Endothelial cell of umbilical vein (primary cell): ENCODE measurements at regions not wholly inside any gene's neighbourhood (a gene's known extent, or its start where the extent isn't known, plus 50 kb on each side); places are given as distances from the start of the nearest gene placed in this dataset.

ENCODE experiments used
- BruUV-seq: library from RNA; stranded (reverse); fragments of 400-500 nt; replicated peaks from 2 replicates; lab custom pipeline; 2021; lab: Mats Ljungman, UMichigan
- CTCF ChIA-PET: fragments of 300-600, 350-600 bp; sonication (Branson Sonifier 250); formaldehyde crosslinking; loops from one replicate; lab custom pipeline; 2021; ENCODE audit warnings: antibody characterized with exemption, inconsistent platforms; lab: Charles Lee
- POLR2A ChIA-PET: fragments of 300-600, 350-600 bp; sonication (Branson Sonifier 250); formaldehyde crosslinking; loops from one replicate; lab custom pipeline; 2021; ENCODE audit warnings: antibody characterized with exemption, inconsistent platforms; lab: Charles Lee
- DNase-seq: peaks from one replicate; pipeline ENCODE4 v3.0.0-alpha.2; 2011; ENCODE audit warnings: low read depth, low spot score
- FAIRE-seq: peaks from 2 replicates; lab custom pipeline; 2011; peaks lifted over from hg19 to GRCh38; lab: Jason Lieb, UNC
- H2AFZ ChIP-seq: 2 replicates; pipeline ENCODE4 v1.6.0; 2012; ENCODE audit warnings: low read depth, low read length, control low read depth, inconsistent platforms
- H3K27ac ChIP-seq: 2 replicates; pipeline ENCODE4 v1.5.1; 2011; ENCODE audit warnings: low read depth, mild to moderate bottlenecking, control low read depth, low read length, moderate library complexity; ENCODE audit not compliant: insufficient read depth
- H3K27me3 ChIP-seq, 2 experiments: 2 replicates each; pipeline versions ENCODE4 v1.6.0 to v1.6.1; 2011; ENCODE audit warnings: low read length in 2 of 2, mixed read lengths in 1 of 2; ENCODE audit not compliant: control insufficient read depth in 2 of 2, insufficient read depth in 2 of 2
- H3K36me3 ChIP-seq, 2 experiments: 2 replicates in 1 of 2; 3 replicates in 1 of 2; pipeline ENCODE4 v1.5.1; 2011; ENCODE audit warnings: low read length in 2 of 2, mild to moderate bottlenecking in 1 of 2, moderate library complexity in 1 of 2; ENCODE audit not compliant: control insufficient read depth in 2 of 2, insufficient read depth in 2 of 2; ENCODE audit errors: extremely low read depth in 1 of 2
- H3K4me1 ChIP-seq: 3 replicates; pipeline ENCODE4 v1.5.1; 2011; ENCODE audit warnings: mild to moderate bottlenecking, low read length; ENCODE audit not compliant: control insufficient read depth, insufficient read depth; ENCODE audit errors: extremely low read depth
- H3K4me2 ChIP-seq: 2 replicates; pipeline ENCODE4 v1.6.1; 2011; ENCODE audit warnings: low read length, control low read depth, mixed read lengths; ENCODE audit not compliant: insufficient read depth
- H3K4me3 ChIP-seq, 3 experiments: fragments of 200-600 bp in 1 of 3; sonication (generic), shearing (Covaris generic) in 1 of 3; replicated peaks in 1 of 3; 2 replicates each; pipeline ENCODE4 v1.5.1; 2011 to 2016; ENCODE audit warnings: control low read depth in 3 of 3, low read length in 3 of 3, mild to moderate bottlenecking in 2 of 3, inconsistent platforms in 1 of 3, low read depth in 1 of 3, moderate library complexity in 1 of 3; ENCODE audit not compliant: insufficient read depth in 1 of 3
- H3K79me2 ChIP-seq: 2 replicates; pipeline ENCODE4 v1.6.0; 2012; ENCODE audit warnings: low read length, inconsistent platforms; ENCODE audit not compliant: control insufficient read depth, insufficient read depth
- H3K9ac ChIP-seq: replicated peaks from 2 replicates; pipeline ENCODE3; 2011; ENCODE audit warnings: low read length, control low read depth; ENCODE audit not compliant: insufficient read depth; ENCODE audit errors: extremely low read depth
- H3K9me1 ChIP-seq: replicated peaks from 3 replicates; pipeline ENCODE4 v1.6.0; 2011; ENCODE audit warnings: mild to moderate bottlenecking, low read length; ENCODE audit not compliant: control insufficient read depth, insufficient read depth; ENCODE audit errors: extremely low read depth
- H3K9me3 ChIP-seq: replicated peaks from 2 replicates; pipeline ENCODE4 v1.5.1; 2012; ENCODE audit warnings: low read length, inconsistent platforms; ENCODE audit not compliant: control insufficient read depth, insufficient read depth
- H4K20me1 ChIP-seq: replicated peaks from 2 replicates; pipeline ENCODE3; 2011; ENCODE audit warnings: mild to moderate bottlenecking, low read length; ENCODE audit not compliant: control insufficient read depth, insufficient read depth; ENCODE audit errors: extremely low read depth
- CTCF ChIP-seq, 2 donors: IDR thresholded peaks; 1 replicate in 1 of 2; 2 replicates in 1 of 2; pipeline ENCODE4 v1.5.1; 2011; ENCODE audit warnings: low read length in 2 of 2, mild to moderate bottlenecking in 2 of 2, moderate library complexity in 2 of 2, control low read depth in 1 of 2, inconsistent platforms in 1 of 2, low read depth in 1 of 2; ENCODE audit not compliant: insufficient read depth in 1 of 2; ENCODE audit errors: extremely low read depth in 1 of 2
- EZH2 ChIP-seq: IDR thresholded peaks from 2 replicates; pipeline ENCODE4 v1.6.1; 2012; ENCODE audit warnings: borderline replicate concordance, low read depth, mild to moderate bottlenecking, moderate library complexity, low read length, inconsistent platforms; ENCODE audit not compliant: severe bottlenecking
- FOS ChIP-seq: IDR thresholded peaks from 2 replicates; pipeline ENCODE4 v1.6.1; 2011; ENCODE audit warnings: mild to moderate bottlenecking, low read length, moderate library complexity, borderline replicate concordance; ENCODE audit not compliant: insufficient read depth
- GATA2 ChIP-seq: IDR thresholded peaks from 2 replicates; pipeline ENCODE4 v1.7.0; 2011; ENCODE audit warnings: low read depth, mild to moderate bottlenecking, moderate library complexity, mixed read lengths, low read length; ENCODE audit not compliant: insufficient read length, insufficient read depth
- JUN ChIP-seq: IDR thresholded peaks from 2 replicates; pipeline ENCODE4 v1.6.1; 2011; ENCODE audit warnings: borderline replicate concordance, low read depth; ENCODE audit not compliant: insufficient read length, insufficient read depth
- MAX ChIP-seq: IDR thresholded peaks from 2 replicates; pipeline ENCODE4 v1.6.1; 2011; ENCODE audit not compliant: insufficient read depth, insufficient read length
- MYC ChIP-seq: IDR thresholded peaks from one replicate; pipeline ENCODE4 v1.6.1; 2011; ENCODE audit warnings: mild to moderate bottlenecking, low read depth, low read length
- POLR2A ChIP-seq: IDR thresholded peaks from 2 replicates; pipeline ENCODE4 v1.6.1; 2012; ENCODE audit warnings: low read depth, mild to moderate bottlenecking, control low read depth, low read length
- POLR2AphosphoS5 ChIP-seq: IDR thresholded peaks from 2 replicates; pipeline ENCODE4 v1.6.1; 2012; ENCODE audit warnings: low read depth, mild to moderate bottlenecking, control low read depth, low read length, moderate library complexity; ENCODE audit not compliant: insufficient read depth
- dilution Hi-C: fragments of 300-500 bp; cut with MboI; formaldehyde crosslinking; loops from one replicate; pipeline ENCODE4 v1.15.0; 2019; ENCODE audit warnings: low sequenced_read_pairs; ENCODE audit not compliant: extremely low pct_ligation_motif_present
- intact Hi-C: fragments of 100-400 bp; cut with micrococcal nuclease; formaldehyde crosslinking; loops from one replicate; pipeline ENCODE4 v1.10.0; 2022

- Histone ChIP-seq H3K4me1 (peaks cover 13% of the 10 kb centered on the region), H4K20me1 (no peaks in the 10 kb centered on the region), H3K27me3 (no peaks in the 10 kb centered on the region), H3K79me2 (no peaks in the 10 kb centered on the region), H3K27ac (no peak overlapping the region), H3K9me1 (no peaks in the 10 kb centered on the region), H2AFZ (no peak overlapping the region), H3K9ac (no peak overlapping the region), H3K4me3 (no peak overlapping the region), H3K9me3 (no peaks in the 10 kb centered on the region), H3K36me3 (no peaks in the 10 kb centered on the region), H3K4me2 (no peak overlapping the region)
- intact Hi-C loops (no loop called here), dilution Hi-C loops (no loop called here)
- POLR2A ChIA-PET: interaction anchor here (0.6 kb wide), 1 partner anchor 102 kb away, joined by 3 read pairs; no protein-coding TSS in a partner anchor
- no TSS peak for BruUV-seq
- peak; percentile 42 for FAIRE-seq
- CTCF ChIA-PET: interaction anchor here (1.3 kb wide), 1 partner anchor 166 kb away, joined by 3 read pairs; no protein-coding TSS in a partner anchor
- TF ChIP-seq POLR2AphosphoS5 (no peak), POLR2A (no peak), GATA2 (no peak), MYC (no peak), MAX (no peak), JUN (no peak), FOS (no peak), CTCF (IDR thresholded peaks at IDR 0.05; ENCODE audit: extremely low read depth in 1 of 2, insufficient read depth in 1 of 2, low read depth in 1 of 2, low read length in 2 of 2) (no peak), EZH2 (no peak)
- DNase-seq: no peak
These were observed 127.9 kb upstream of the SLC45A1 start for GRCh38 chr1:8189931-8190483.
